KMS-11 (cell line): ENCODE measurements at regions not wholly inside any gene's neighbourhood (a gene's known extent, or its start where the extent isn't known, plus 50 kb on each side); places are given as distances from the start of the nearest gene placed in this dataset.
"Not testable (repeated sequence)": the region's sequence is repeated elsewhere in the genome, so short reads cannot be mapped to it uniquely, and the experiment has no call there.

Experiments used
- H2AFZ ChIP-seq: fragments of 200-600 bp; sonication (generic); 2 replicates; pipeline ENCODE4 v1.6.1; 2016; ENCODE audit warnings: antibody characterized with exemption, mixed run types, low read depth
- H3K27ac ChIP-seq: fragments of 200-600 bp; sonication (generic); 2 replicates; pipeline ENCODE4 v1.6.1; 2016; ENCODE audit warnings: mild to moderate bottlenecking, mixed run types
- H3K27me3 ChIP-seq: fragments of 200-600 bp; sonication (generic); 2 replicates; pipeline ENCODE4 v1.6.1; 2017; ENCODE audit warnings: mild to moderate bottlenecking, low read depth, mixed run types, moderate library complexity; ENCODE audit not compliant: insufficient read depth
- H3K36me3 ChIP-seq: fragments of 200-600 bp; sonication (generic); 2 replicates; pipeline ENCODE4 v1.6.1; 2017; ENCODE audit warnings: mild to moderate bottlenecking, mixed run types; ENCODE audit not compliant: insufficient read depth
- H3K4me1 ChIP-seq: fragments of 200-600 bp; sonication (generic); 2 replicates; pipeline ENCODE4 v1.6.1; 2016; ENCODE audit warnings: mild to moderate bottlenecking, low read depth, mixed run types; ENCODE audit not compliant: poor library complexity, severe bottlenecking
- H3K4me2 ChIP-seq: fragments of 200-600 bp; sonication (generic); 2 replicates; pipeline ENCODE4 v1.7.0; 2016; ENCODE audit warnings: mild to moderate bottlenecking, mixed run types
- H3K4me3 ChIP-seq: fragments of 200-600 bp; sonication (generic); IDR thresholded peaks from 2 replicates; pipeline ENCODE4 v1.6.1; 2017; ENCODE audit warnings: low read depth, low read length, mixed read lengths; ENCODE audit not compliant: insufficient read depth
- H3K79me2 ChIP-seq: fragments of 200-600 bp; sonication (generic); 2 replicates; pipeline ENCODE4 v1.6.1; 2016; ENCODE audit warnings: low read depth, mixed run types; ENCODE audit not compliant: insufficient read depth
- H3K9ac ChIP-seq: fragments of 200-600 bp; sonication (generic); 2 replicates; pipeline ENCODE4 v1.6.1; 2016; ENCODE audit warnings: mild to moderate bottlenecking, mixed run types
- H4K20me1 ChIP-seq: fragments of 200-600 bp; sonication (generic); 2 replicates; pipeline ENCODE4 v1.6.1; 2016; ENCODE audit warnings: mild to moderate bottlenecking, mixed run types; ENCODE audit not compliant: insufficient read depth
- CTCF ChIP-seq: fragments of 200-600 bp; sonication (generic); conservative IDR thresholded peaks from 2 replicates; pipeline ENCODE4 v1.6.1; 2017; ENCODE audit warnings: low read depth, mild to moderate bottlenecking, antibody characterized with exemption, low read length, moderate library complexity, mixed read lengths

- Histone ChIP-seq H4K20me1 (no peaks in the 10 kb centered on the region), H3K27ac (no peak overlapping the region), H3K4me2 (no peak overlapping the region), H3K79me2 (no peaks in the 10 kb centered on the region), H3K4me1 (no peaks in the 10 kb centered on the region), H3K4me3 (no peak overlapping the region), H2AFZ (no peak overlapping the region), H3K27me3 (peaks cover 10% of the 10 kb centered on the region), H3K9ac (no peak overlapping the region), H3K36me3 (no peaks in the 10 kb centered on the region)
- TF ChIP-seq CTCF, result no peak
These were observed 112.2 kb upstream of the SULF2 start for GRCh38 chr20:47897461-47897860.

- H3K36me3 ChIP-seq, H2AFZ ChIP-seq, H3K4me2 ChIP-seq, H3K79me2 ChIP-seq, H3K27ac ChIP-seq, H3K4me3 ChIP-seq, H3K9ac ChIP-seq, H4K20me1 ChIP-seq, H3K4me1 ChIP-seq: not testable (repeated sequence)
- peaks cover 25% of the 10 kb centered on the region for H3K27me3 ChIP-seq
These were observed 107.4 kb upstream of the SULF2 start for GRCh38 chr20:47892681-47893080.

GRCh38 chr20:47890708-47891107 is 105.4 kb upstream of the SULF2 start:
- H3K27ac ChIP-seq, H3K9ac ChIP-seq, H2AFZ ChIP-seq, H3K36me3 ChIP-seq, H4K20me1 ChIP-seq, H3K4me2 ChIP-seq, H3K79me2 ChIP-seq, H3K4me1 ChIP-seq, H3K4me3 ChIP-seq: not testable (repeated sequence)
- peaks cover 30% of the 10 kb centered on the region for H3K27me3 ChIP-seq

- not testable (repeated sequence) for H3K79me2 ChIP-seq, H3K9ac ChIP-seq, H3K4me2 ChIP-seq, H4K20me1 ChIP-seq, H2AFZ ChIP-seq, H3K36me3 ChIP-seq, H3K4me3 ChIP-seq, H3K27ac ChIP-seq, H3K4me1 ChIP-seq
- peaks cover 39% of the 10 kb centered on the region for H3K27me3 ChIP-seq
These were observed 104.5 kb upstream of the SULF2 start for GRCh38 chr20:47889751-47890150.

- H3K4me3 ChIP-seq, result no peak overlapping the region
- H3K27ac ChIP-seq, result no peak overlapping the region
- TF ChIP-seq CTCF, result no peak
These were observed 103.1 kb upstream of the SULF2 start for GRCh38 chr20:47888351-47888750.

GRCh38 chr20:47887477-47888080 is 102.3 kb upstream of the SULF2 start:
- H3K27me3 ChIP-seq, result peaks cover 39% of the 10 kb centered on the region
- H3K79me2 ChIP-seq, result no peaks in the 10 kb centered on the region
- H3K4me3 ChIP-seq, result no peak overlapping the region
- H4K20me1 ChIP-seq, result no peaks in the 10 kb centered on the region
- no peak overlapping the region for H2AFZ ChIP-seq
- H3K4me2 ChIP-seq, result no peak overlapping the region
- H3K4me1 ChIP-seq, result no peaks in the 10 kb centered on the region
- no peak for TF ChIP-seq CTCF
- no peaks in the 10 kb centered on the region for H3K36me3 ChIP-seq
- no peak overlapping the region for H3K9ac ChIP-seq
- no peak overlapping the region for H3K27ac ChIP-seq

More at GRCh38 chr20:47888351-47888750, 103.1 kb upstream of the SULF2 start:
- Histone ChIP-seq H4K20me1 (no peaks in the 10 kb centered on the region), H3K79me2 (no peaks in the 10 kb centered on the region), H2AFZ (no peak overlapping the region), H3K9ac (no peak overlapping the region), H3K4me2 (no peak overlapping the region), H3K27me3 (peaks cover 39% of the 10 kb centered on the region), H3K4me1 (no peaks in the 10 kb centered on the region), H3K36me3 (no peaks in the 10 kb centered on the region)
